H9 (cell line): ENCODE measurements at regions not wholly inside any gene's neighbourhood (a gene's known extent, or its start where the extent isn't known, plus 50 kb on each side); places are given as distances from the start of the nearest gene placed in this dataset.

Source experiments
- DNase-seq: peaks from one replicate; pipeline ENCODE4 v3.0.0-alpha.2; 2017
- H2AFZ ChIP-seq: one replicate; pipeline ENCODE4 v1.6.1; 2013; ENCODE audit warnings: mild to moderate bottlenecking, low read length, control low read depth, moderate library complexity
- H2AK5ac ChIP-seq: 2 replicates; pipeline ENCODE4 v1.6.1; 2013; ENCODE audit warnings: low read length, control low read depth, mixed read lengths; ENCODE audit not compliant: insufficient read length
- H2BK120ac ChIP-seq: one replicate; pipeline ENCODE4 v1.6.1; 2013; ENCODE audit warnings: low read depth, mild to moderate bottlenecking, low read length, control low read depth, inconsistent platforms; ENCODE audit not compliant: poor library complexity, severe bottlenecking
- H2BK12ac ChIP-seq: 2 replicates; pipeline ENCODE4 v1.6.1; 2013; ENCODE audit warnings: low read length, control low read depth, mixed read lengths, low read depth; ENCODE audit not compliant: insufficient read length
- H2BK15ac ChIP-seq: 2 replicates; pipeline ENCODE4 v1.6.1; 2013; ENCODE audit warnings: low read depth, low read length, control low read depth
- H2BK20ac ChIP-seq: one replicate; pipeline ENCODE4 v1.6.1; 2013; ENCODE audit warnings: low read depth, mild to moderate bottlenecking, low read length, control low read depth, inconsistent platforms; ENCODE audit not compliant: poor library complexity, severe bottlenecking
- H2BK5ac ChIP-seq: 2 replicates; pipeline ENCODE4 v1.6.1; 2013; ENCODE audit warnings: low read length, control low read depth, mixed read lengths; ENCODE audit not compliant: insufficient read length
- H3K14ac ChIP-seq: 2 replicates; pipeline ENCODE4 v1.6.1; 2013; ENCODE audit warnings: low read length, control low read depth; ENCODE audit not compliant: insufficient read depth
- H3K18ac ChIP-seq: 2 replicates; pipeline ENCODE4 v1.6.1; 2013; ENCODE audit warnings: low read depth, mild to moderate bottlenecking, mixed read lengths, low read length, control low read depth; ENCODE audit not compliant: insufficient read length
- H3K23ac ChIP-seq: 2 replicates; pipeline ENCODE4 v1.6.1; 2013; ENCODE audit warnings: low read length, control low read depth, mixed read lengths, low read depth; ENCODE audit not compliant: insufficient read length
- H3K23me2 ChIP-seq: 2 replicates; pipeline ENCODE4 v1.6.1; 2013; ENCODE audit warnings: low read depth, mild to moderate bottlenecking, mixed read lengths, low read length, control low read depth; ENCODE audit not compliant: insufficient read length, poor library complexity, severe bottlenecking
- H3K27ac ChIP-seq: 2 replicates; pipeline ENCODE4 v1.5.1; 2013; ENCODE audit warnings: low read length, control low read depth, mixed read lengths, low read depth; ENCODE audit not compliant: insufficient read length
- H3K27me3 ChIP-seq: 2 replicates; pipeline ENCODE4 v1.6.1; 2013; ENCODE audit warnings: low read length, control low read depth, inconsistent platforms; ENCODE audit not compliant: insufficient read depth
- H3K4ac ChIP-seq: 2 replicates; pipeline ENCODE4 v1.6.1; 2013; ENCODE audit warnings: low read depth, mild to moderate bottlenecking, control low read depth, inconsistent platforms, low read length, moderate library complexity
- H3K4me1 ChIP-seq: 2 replicates; pipeline ENCODE4 v1.6.1; 2013; ENCODE audit warnings: low read length, control low read depth, inconsistent platforms; ENCODE audit not compliant: insufficient read depth
- H3K4me2 ChIP-seq: 2 replicates; pipeline ENCODE4 v1.6.1; 2013; ENCODE audit warnings: low read length, control low read depth, mixed read lengths; ENCODE audit not compliant: insufficient read length, insufficient read depth
- H3K56ac ChIP-seq: 2 replicates; pipeline ENCODE4 v1.6.1; 2013; ENCODE audit warnings: low read depth, mild to moderate bottlenecking, mixed read lengths, low read length, control low read depth; ENCODE audit not compliant: insufficient read length
- H3K79me1 ChIP-seq: 2 replicates; pipeline ENCODE4 v1.6.1; 2013; ENCODE audit warnings: low read depth, mild to moderate bottlenecking, moderate library complexity, low read length, control low read depth, inconsistent platforms; ENCODE audit not compliant: insufficient read depth, poor library complexity, severe bottlenecking
- H3K79me2 ChIP-seq: 2 replicates; pipeline ENCODE4 v1.6.1; 2013; ENCODE audit warnings: low read length, control low read depth, inconsistent platforms; ENCODE audit not compliant: insufficient read depth
- H3K9ac ChIP-seq: 2 replicates; pipeline ENCODE4 v1.6.1; 2013; ENCODE audit warnings: low read length, control low read depth, mixed read lengths; ENCODE audit not compliant: insufficient read length; ENCODE audit errors: extremely low read depth
- H3K9me3 ChIP-seq: one replicate; pipeline ENCODE4 v1.6.1; 2013; ENCODE audit warnings: low read depth, low read length, inconsistent platforms; ENCODE audit not compliant: control insufficient read depth
- H3T11ph ChIP-seq: one replicate; pipeline ENCODE4 v1.6.1; 2013; ENCODE audit warnings: mild to moderate bottlenecking, low read length, control low read depth, inconsistent platforms
- H4K20me1 ChIP-seq: one replicate; pipeline ENCODE4 v1.6.1; 2013; ENCODE audit not compliant: control insufficient read depth, insufficient read length, insufficient read depth
- H4K5ac ChIP-seq: 2 replicates; pipeline ENCODE4 v1.6.1; 2013; ENCODE audit warnings: low read depth, mild to moderate bottlenecking, mixed read lengths, low read length, control low read depth; ENCODE audit not compliant: insufficient read length
- H4K8ac ChIP-seq: replicated peaks from 2 replicates; pipeline ENCODE4 v1.6.1; 2013; ENCODE audit warnings: low read length, control low read depth, mixed read lengths, low read depth; ENCODE audit not compliant: insufficient read length
- H4K91ac ChIP-seq: 2 replicates; pipeline ENCODE4 v1.6.1; 2013; ENCODE audit warnings: low read depth, mild to moderate bottlenecking, moderate library complexity, mixed read lengths, low read length, control low read depth; ENCODE audit not compliant: insufficient read length
- H3K27ac Mint-ChIP-seq, 3 experiments: 2 replicates in 2 of 3; 3 replicates in 1 of 3; pipeline ENCODE4 v1.8.0; 2020 to 2021; ENCODE audit warnings: mixed read lengths in 3 of 3, mild to moderate bottlenecking in 1 of 3, moderate library complexity in 1 of 3
- H3K27me3 Mint-ChIP-seq: 2 replicates; pipeline ENCODE4 v1.8.0; 2021; ENCODE audit warnings: low read depth, mild to moderate bottlenecking, moderate library complexity, mixed read lengths
- H3K36me3 Mint-ChIP-seq, 3 experiments: 2 replicates in 2 of 3; 3 replicates in 1 of 3; pipeline ENCODE4 v1.8.0; 2020 to 2021; ENCODE audit warnings: low read depth in 3 of 3, mixed read lengths in 3 of 3; ENCODE audit not compliant: insufficient read depth in 1 of 3
- H3K4me1 Mint-ChIP-seq, 2 experiments: 2 replicates each; pipeline ENCODE4 v1.8.0; 2020; ENCODE audit warnings: mixed read lengths in 2 of 2
- H3K4me3 Mint-ChIP-seq, 2 experiments: 2 replicates in 1 of 2; 3 replicates in 1 of 2; pipeline ENCODE4 v1.8.0; 2020 to 2021; ENCODE audit warnings: mild to moderate bottlenecking in 2 of 2, mixed read lengths in 2 of 2, moderate library complexity in 1 of 2
- H3K9me3 Mint-ChIP-seq, 2 experiments: 2 replicates in 1 of 2; 3 replicates in 1 of 2; pipeline ENCODE4 v1.8.0; 2020; ENCODE audit warnings: mild to moderate bottlenecking in 2 of 2, mixed read lengths in 2 of 2, moderate library complexity in 1 of 2
- CTCF ChIP-seq: fragments of 200-600 bp; sonication (generic); conservative IDR thresholded peaks from 3 replicates; pipeline ENCODE4 v1.8.0; 2021; ENCODE audit warnings: antibody characterized with exemption, mild to moderate bottlenecking
- WGBS: extraction: QIAGEN DNeasy Blood & Tissue Kit; methylation state at CpG from one replicate; pipeline ENCODE4 v1.1.7; 2013; ENCODE audit warnings: missing lambda C conversion rate, low lambda C conversion rate, mixed read lengths; ENCODE audit not compliant: insufficient read length; ENCODE audit errors: extremely low coverage; 5-methylcytosine and 5-hydroxymethylcytosine counted together

GRCh38 chr13:83958531-83958930 is 76.3 kb upstream of the SLITRK1 start:
- no peak overlapping the region for H3K9ac ChIP-seq
- H4K5ac ChIP-seq, result no peak overlapping the region
- no peak overlapping the region for H3K18ac ChIP-seq
- no peak overlapping the region for H3K56ac ChIP-seq
- no peak overlapping the region for H2AK5ac ChIP-seq
- no peak for TF ChIP-seq CTCF
- H3K36me3 Mint-ChIP-seq, result no peaks in the 10 kb centered on the region
- H2BK120ac ChIP-seq, result no peak overlapping the region
- H4K20me1 ChIP-seq, result no peaks in the 10 kb centered on the region
- no peak overlapping the region for H3K4ac ChIP-seq
- H3K79me2 ChIP-seq, result no peaks in the 10 kb centered on the region
- H3K4me2 ChIP-seq, result no peak overlapping the region
- H2BK12ac ChIP-seq, result no peak overlapping the region
- no peaks in the 10 kb centered on the region for H3K4me1 ChIP-seq
- WGBS, result no CpG with 5 or more reads among the region's 1 CpG
- H3K27ac ChIP-seq, result no peak overlapping the region
- H3T11ph ChIP-seq, result no peak overlapping the region
- no peak overlapping the region for H2AFZ ChIP-seq
- H4K91ac ChIP-seq, result no peak overlapping the region
- H3K9me3 ChIP-seq, result no peaks in the 10 kb centered on the region
- no peaks in the 10 kb centered on the region for H3K27me3 Mint-ChIP-seq
- no peak overlapping the region for H3K14ac ChIP-seq
- no peaks in the 10 kb centered on the region for H3K9me3 Mint-ChIP-seq
- no peaks in the 10 kb centered on the region for H3K79me1 ChIP-seq
- H2BK20ac ChIP-seq, result no peak overlapping the region
- no peaks in the 10 kb centered on the region for H3K27me3 ChIP-seq
- no peak overlapping the region for H3K23ac ChIP-seq
- H3K4me3 Mint-ChIP-seq, result no peak overlapping the region
- H2BK5ac ChIP-seq, result no peak overlapping the region
- no peak overlapping the region for H2BK15ac ChIP-seq
- no peaks in the 10 kb centered on the region for H3K23me2 ChIP-seq
- no peak overlapping the region for H4K8ac ChIP-seq
- DNase-seq, result no peak
- no peak overlapping the region for H3K27ac Mint-ChIP-seq
- no peaks in the 10 kb centered on the region for H3K4me1 Mint-ChIP-seq
